Neural progenitor cell (in vitro differentiated cells): ENCODE measurements at regions not wholly inside any gene's neighbourhood (a gene's known extent, or its start where the extent isn't known, plus 50 kb on each side); places are given as distances from the start of the nearest gene placed in this dataset.

Experiments
- EZH2 ChIP-seq: fragments of 200-600 bp; sonication (generic); IDR thresholded peaks from 2 replicates; pipeline ENCODE4 v1.6.1; 2017; ENCODE audit warnings: antibody characterized with exemption, mild to moderate bottlenecking, moderate library complexity
- TF ChIP-seq, protein P1 (sequence below): fragments of 200-600 bp; sonication (generic); IDR thresholded peaks from 2 replicates; pipeline ENCODE4 v1.5.1; 2017; ENCODE audit warnings: antibody characterized with exemption, mild to moderate bottlenecking

DNA sequence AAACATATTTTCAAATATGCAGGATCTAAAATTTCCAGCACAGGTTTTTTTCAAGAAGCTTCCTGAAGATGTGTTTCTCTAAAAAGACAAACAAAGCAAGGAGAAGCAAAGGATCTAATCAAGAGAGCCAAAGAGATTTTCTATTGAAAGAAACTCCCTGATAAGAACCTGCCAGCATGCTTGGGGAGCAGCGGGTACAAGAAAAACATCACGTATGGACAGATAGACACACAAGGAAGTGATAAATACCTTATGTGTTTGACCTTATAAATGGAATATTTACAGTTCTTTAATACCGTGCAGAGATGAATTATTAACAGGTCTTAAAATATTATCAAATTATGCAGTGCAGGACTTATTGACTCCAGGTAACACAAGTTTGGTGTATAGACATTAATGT, 562.1 kb downstream of the DACH1 start:
- no peak for TF ChIP-seq EZH2
- TF ChIP-seq, protein P1, sequence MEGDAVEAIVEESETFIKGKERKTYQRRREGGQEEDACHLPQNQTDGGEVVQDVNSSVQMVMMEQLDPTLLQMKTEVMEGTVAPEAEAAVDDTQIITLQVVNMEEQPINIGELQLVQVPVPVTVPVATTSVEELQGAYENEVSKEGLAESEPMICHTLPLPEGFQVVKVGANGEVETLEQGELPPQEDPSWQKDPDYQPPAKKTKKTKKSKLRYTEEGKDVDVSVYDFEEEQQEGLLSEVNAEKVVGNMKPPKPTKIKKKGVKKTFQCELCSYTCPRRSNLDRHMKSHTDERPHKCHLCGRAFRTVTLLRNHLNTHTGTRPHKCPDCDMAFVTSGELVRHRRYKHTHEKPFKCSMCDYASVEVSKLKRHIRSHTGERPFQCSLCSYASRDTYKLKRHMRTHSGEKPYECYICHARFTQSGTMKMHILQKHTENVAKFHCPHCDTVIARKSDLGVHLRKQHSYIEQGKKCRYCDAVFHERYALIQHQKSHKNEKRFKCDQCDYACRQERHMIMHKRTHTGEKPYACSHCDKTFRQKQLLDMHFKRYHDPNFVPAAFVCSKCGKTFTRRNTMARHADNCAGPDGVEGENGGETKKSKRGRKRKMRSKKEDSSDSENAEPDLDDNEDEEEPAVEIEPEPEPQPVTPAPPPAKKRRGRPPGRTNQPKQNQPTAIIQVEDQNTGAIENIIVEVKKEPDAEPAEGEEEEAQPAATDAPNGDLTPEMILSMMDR, result no peak
